ENCODE measurements at regions not wholly inside any gene's neighbourhood (a gene's known extent, or its start where the extent isn't known, plus 50 kb on each side); places are given as distances from the start of the nearest gene placed in this dataset.
"Not testable (repeated sequence)": the region's sequence is repeated elsewhere in the genome, so short reads cannot be mapped to it uniquely, and the experiment has no call there.

DNA sequence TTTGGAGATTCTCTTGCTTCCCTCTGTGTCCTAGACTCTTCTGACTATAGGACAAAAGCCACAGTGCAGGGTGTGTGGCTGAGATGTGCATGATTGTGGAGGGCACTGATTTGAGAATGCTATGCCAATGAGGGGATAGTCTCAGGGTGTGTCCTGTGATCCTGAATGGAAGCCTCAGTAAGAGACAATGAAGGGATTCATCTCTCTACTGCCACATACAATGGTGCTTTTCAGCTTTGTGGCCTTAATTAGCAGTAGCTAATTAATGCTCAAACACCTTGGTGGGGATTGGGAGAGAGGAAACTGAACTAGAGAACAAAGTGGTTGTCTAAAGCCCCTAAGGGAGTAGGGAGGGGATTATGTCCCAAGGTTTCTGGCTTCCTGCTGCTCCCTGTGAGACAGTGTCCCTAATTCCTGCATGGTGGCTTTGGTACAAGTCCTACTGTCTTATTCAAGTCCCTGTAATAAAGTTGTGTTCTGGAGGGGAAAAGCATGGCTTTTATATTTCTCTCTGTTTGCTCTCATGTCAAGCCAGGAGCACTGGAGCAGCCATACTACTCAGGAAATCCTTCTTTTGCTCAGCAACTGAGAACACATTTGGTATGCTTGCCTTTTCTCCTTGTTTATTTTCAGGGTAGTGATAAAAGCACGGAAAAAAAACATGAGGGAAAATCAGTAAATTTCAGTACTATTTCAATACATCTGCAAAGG is 415.2 kb upstream of the TCF4 start:
- no peak for DNase-seq

- no peak for DNase-seq
These were observed 413.6 kb upstream of the TCF4 start for GRCh38 chr18:56001576-56001975.

DNA sequence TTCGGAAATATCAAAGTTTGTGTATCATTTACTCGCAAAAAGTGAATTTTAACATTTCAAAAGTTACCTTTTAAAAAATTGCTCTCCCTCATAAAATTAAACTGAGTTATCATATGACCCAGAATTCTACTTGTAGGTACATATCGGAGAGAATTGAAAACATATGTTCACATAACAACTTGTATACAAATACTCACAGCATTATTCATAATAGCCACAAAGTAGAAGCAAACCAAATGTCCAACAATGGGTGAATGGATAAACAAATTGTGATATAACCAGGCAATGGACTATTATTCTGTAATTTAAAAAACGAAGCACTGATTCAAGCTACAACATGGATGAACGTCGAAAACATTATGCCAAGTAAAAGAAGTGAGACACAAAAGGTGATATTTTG is 412.0 kb upstream of the TCF4 start:
- DNase-seq = no peak

DNA sequence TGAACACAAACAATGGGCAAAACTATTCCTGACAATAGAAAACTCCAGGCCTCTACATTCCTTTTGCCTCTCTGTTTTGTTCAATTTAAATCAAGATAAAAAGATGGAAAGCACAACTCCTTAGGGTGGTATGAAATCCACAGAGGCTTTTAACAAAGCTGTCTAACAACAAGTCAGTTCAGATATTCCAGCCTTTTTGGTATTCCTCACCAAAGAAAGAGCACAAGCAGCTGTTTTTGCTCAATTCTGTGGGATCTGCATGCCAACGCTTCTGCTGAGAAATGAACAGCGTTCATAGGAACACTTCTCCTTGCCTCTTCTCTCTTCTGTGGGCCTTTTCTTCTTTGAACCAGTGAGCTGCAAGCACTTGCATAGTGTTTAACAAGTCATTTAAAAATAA is 411.6 kb upstream of the TCF4 start:
- DNase-seq = no peak

DNA sequence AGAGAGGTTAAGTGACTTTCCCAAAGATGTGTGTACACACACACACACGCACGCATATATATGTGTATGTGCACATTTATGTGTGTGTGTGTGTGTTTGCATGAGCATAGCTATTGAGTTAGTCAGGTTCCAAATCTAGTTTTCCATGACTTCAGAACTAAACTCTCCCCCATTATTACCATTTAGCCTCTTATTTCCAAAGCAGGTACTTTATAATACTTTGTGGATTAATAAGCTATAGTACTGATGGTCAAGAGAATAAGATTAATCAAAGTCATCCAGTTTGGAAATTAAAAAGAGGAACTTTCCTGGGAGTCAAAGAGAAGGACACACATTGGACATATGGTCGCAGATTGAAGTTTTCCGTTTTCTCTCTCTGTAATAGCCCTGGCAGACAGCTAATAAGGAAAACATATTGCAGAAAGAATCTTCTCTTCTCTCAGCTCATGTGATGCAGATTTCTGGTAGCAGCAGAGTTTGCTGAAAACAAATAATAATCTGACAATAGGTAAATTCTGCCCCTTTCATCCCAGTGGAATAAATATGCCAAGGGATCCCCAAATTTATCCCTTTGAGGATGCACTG is 410.9 kb upstream of the TCF4 start:
- no peak for DNase-seq

GRCh38 chr18:55998071-55998522 is 410.1 kb upstream of the TCF4 start:
- DNase-seq = no peak

- DNase-seq = no peak
These were observed 409.2 kb upstream of the TCF4 start for GRCh38 chr18:55997151-55997561.

DNA sequence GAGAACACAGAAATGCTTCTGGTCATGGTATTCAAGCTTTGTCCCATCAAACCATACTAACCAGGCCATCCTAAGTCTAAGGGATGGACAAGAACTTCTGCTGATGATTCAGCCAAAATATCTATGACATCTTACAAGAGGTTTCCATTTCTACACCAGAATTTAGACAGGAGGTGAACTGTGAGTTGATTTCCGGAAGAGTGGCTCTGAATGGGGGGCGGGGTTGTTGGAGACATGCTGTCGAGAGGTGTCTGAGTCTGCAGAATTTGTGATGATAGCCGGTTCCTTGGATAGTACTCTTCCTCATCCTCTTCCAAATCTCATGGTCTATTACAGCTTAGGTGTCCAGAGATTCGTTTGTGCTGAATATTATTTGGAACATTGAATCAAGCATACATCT is 408.7 kb upstream of the TCF4 start:
- no peak for DNase-seq

DNA sequence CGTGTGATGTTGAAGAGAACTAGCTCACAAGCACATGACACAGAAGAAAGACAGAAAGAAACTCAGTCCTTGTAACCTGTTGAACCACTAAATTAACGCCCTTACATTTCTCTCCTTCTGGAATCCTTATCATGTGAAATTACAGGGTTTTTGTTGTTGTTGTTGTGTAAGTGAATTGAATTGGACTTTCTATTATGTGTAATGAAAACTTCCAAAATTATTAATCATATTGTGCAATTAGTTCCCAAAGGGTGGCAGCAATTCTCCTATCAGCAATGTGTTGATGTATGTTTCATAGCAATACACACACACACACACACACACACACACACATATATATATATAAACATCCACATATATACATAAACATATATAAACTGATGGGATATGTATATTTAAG is 402.2 kb upstream of the TCF4 start:
- no peak for DNase-seq

DNA sequence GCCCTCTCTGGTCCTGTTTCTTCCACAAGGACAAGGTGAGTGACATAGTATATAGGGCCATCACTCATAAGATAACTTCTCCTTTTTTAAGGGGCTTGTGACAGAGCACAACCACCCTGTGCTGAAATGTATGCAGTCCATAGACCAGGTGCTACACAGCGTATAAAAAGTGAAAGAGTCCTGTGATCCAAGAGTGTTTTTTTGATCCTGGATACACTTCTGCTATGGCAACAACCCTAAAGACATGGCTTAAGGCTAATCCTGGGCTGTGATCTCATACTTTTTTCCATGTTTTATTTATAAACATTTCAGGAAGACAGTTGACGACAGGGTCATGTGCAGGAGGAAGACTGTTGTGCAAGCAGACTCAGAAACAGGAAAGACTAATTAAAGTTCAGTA is 400.5 kb upstream of the TCF4 start:
- no peak for DNase-seq

- DNase-seq = no peak
These were observed 395.4 kb upstream of the TCF4 start for GRCh38 chr18:55983433-55983832.

DNA sequence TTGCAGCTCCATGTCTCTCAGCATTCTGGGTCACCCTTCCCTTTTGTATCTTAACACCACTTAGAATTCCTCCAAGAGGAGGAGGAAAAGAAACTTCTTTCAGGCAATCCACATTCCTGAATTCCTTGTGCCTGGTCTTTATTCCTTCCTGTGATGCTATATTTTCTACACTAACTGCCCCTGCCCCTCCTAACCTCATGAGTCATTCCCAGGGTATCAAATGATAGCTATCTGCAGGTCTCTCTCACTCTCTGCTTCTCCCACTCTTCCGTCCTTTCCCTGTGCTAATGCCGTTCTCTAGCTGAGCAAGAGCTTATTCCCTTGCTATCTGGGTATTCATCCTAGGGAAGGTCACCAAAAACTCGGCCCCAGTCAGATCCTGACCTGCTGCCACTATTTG is 395.0 kb upstream of the TCF4 start:
- DNase-seq = no peak

- no peak for DNase-seq
These were observed 393.9 kb upstream of the TCF4 start for GRCh38 chr18:55981712-55982475.

GRCh38 chr18:55974521-55974920 is 386.5 kb upstream of the TCF4 start:
- no peak for DNase-seq

DNA sequence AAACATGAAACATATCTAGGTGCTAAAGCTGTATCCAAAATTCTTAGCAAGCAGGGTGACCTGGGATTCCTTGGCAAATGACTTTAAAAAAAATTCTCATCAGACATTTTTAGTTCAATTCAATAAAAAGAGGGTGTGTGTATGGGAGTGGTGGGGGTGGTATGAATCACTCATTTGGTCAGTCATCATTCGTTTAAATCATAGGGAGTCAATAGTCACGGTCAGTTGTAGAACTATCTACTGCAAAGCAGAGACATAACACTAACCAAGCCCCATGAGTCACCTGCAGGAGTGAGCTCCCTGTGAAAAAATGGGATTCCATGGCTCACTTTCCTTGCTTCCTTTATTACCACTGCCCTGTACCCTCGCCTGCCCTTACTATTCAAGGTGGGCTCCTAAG is 380.6 kb upstream of the TCF4 start:
- no peak for DNase-seq

- no peak for DNase-seq
These were observed 379.0 kb upstream of the TCF4 start for GRCh38 chr18:55967019-55967418.

GRCh38 chr18:55964171-55964570 is 376.2 kb upstream of the TCF4 start:
- DNase-seq = no peak

DNA sequence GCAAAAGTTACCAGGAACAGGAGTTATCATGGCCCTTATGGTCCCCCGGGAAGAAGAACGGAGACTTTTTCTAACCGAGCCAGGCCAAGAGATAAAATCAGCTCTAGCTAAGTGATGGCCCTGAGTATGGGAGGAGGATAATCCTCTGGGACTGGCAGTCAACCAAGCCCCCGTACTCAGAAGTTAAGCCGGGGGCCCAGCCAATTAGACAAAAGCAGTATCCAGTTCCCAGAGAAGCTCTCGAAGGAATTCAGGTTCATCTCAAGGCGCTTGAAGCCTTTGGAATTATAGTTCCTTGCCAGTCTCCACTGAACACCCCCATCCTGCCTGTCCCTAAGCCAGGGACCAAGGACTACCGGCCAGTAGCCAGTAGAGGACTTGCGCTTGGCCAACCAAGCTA is 365.3 kb upstream of the TCF4 start:
- no peak for DNase-seq

DNA sequence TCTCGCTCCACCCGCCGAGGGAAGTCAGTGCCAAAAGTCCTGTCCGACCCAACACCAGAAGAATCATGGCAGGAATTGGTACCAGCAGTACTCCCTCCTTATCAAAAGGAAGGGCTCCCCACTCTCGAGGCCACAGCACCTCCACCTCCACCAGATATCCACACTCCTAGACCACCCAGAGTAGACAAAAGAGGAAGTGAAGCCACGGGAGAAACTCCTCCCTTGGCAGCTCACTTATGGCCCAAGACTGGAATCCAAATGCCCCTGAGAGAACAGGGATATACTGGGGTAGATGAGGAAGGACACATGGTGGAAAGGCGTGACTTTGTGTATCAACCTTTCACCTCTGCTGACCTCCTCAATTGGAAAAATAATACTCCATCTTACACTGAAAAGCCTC is 363.7 kb upstream of the TCF4 start:
- DNase-seq = not testable (repeated sequence)

DNA sequence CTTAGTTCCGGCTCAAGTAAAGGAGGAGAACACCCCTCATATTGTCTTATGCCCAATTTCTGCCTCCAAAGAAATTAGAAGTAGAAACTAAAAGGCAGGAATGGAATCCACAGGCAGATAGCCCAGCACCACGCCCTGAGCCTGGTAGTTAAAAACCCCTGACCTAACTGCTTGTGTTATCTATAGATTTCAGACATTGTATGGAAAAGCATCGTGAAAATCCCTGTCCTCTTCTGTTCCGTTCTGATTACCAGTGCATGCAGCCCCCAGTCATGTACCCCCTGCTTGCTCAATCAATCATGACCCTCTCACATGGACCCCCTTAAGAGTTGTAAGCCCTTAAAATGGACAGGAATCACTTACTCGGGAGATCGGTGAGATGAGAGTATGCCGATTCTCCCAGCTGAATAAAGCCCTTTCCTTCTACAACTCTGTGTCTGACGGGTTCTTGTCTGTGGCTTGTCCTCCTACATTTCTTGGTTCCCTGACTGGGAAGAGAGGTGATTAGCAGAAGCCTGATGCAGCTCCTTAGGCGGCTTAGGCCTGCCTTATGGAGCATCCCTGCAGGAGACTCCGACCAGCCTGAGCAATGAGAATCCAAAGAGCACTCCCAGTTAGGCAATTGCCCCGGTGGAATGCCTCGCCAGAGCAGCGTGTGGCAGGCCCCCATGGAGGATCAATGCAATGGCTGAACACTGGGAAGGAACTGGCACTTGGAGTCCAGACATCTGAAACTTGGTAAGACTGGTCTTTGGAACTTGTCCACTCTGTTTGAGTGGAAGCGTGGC is 362.6 kb upstream of the TCF4 start:
- DNase-seq = no peak

GRCh38 chr18:55934821-55935220 is 346.8 kb upstream of the TCF4 start:
- DNase-seq = no peak

DNA sequence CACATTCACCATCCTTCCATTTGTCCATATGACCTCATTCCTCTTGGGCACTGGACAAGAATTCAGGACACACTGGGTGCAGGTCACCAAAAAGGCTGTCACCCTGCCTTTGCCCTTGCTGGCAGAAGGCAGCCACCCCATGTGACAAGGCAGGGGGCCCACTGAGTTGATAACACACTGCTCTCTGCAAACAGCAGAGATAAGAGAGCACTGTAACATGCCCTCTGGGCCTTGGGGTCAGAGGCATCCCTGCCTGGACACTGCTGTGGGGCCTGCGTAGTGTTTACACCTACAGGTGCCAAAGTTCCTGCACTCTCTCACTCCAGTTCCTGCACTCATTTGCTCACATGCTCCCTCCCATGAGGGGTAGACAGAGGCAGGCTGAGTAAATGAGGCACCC is 344.7 kb upstream of the TCF4 start:
- DNase-seq = no peak

DNA sequence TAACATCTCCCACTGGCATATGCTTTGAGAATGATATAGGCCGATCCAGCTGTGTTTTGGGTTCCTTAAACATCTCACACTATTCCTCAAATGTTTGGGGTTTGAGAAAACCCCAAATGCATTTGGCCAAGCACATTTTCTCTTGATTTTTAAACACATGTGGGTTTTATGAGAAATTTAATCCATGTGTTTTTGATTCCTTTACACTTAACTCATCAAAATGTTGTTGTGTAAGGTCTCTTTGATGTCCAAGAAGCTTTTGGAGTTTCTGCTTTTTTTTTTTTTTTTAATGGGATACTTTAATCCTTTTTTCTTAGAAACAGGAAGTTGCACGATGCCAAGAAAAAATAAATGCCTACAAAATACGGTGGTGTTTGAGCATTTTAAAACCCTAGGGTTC is 339.8 kb upstream of the TCF4 start:
- DNase-seq = no peak
